Coronary artery (tissue), 2 donors: ENCODE measurements at regions not wholly inside any gene's neighbourhood (a gene's known extent, or its start where the extent isn't known, plus 50 kb on each side); places are given as distances from the start of the nearest gene placed in this dataset.

Experiments used
- DNase-seq: peaks from one replicate; pipeline ENCODE4 v3.0.0-alpha.2; 2017; ENCODE audit warnings: low spot score
- H3K27ac ChIP-seq, 2 donors: fragments of 200-600 bp; sonication (generic); one replicate each; pipeline ENCODE4 v1.5.1; 2016 to 2019
- H3K4me3 ChIP-seq: fragments of 200-600 bp; sonication (generic); 2 replicates; pipeline ENCODE4 v1.5.1; 2016; ENCODE audit warnings: mild to moderate bottlenecking, moderate library complexity
- CTCF ChIP-seq: fragments of 200-600 bp; sonication (generic); IDR thresholded peaks from one replicate; pipeline ENCODE4 v1.5.1; 2019; ENCODE audit warnings: antibody characterized with exemption

GRCh38 chr1:60575326-60575977, 501.9 kb upstream of the C1orf87 start:
- no peak for TF ChIP-seq CTCF
- Histone ChIP-seq H3K4me3 (no peak overlapping the region), H3K27ac (no peak overlapping the region)
- DNase-seq: no peak

GRCh38 chr1:60573726-60574409, 500.3 kb upstream of the C1orf87 start:
- no peak for DNase-seq
- peak overlapping the region; percentile 33 to 35 for H3K27ac ChIP-seq
- no peak for TF ChIP-seq CTCF

GRCh38 chr1:60573121-60573520, 499.6 kb upstream of the C1orf87 start:
- H3K4me3 ChIP-seq: peak overlapping the region; percentile 17
- no peak for TF ChIP-seq CTCF
- H3K27ac ChIP-seq: peak overlapping the region; percentile 33 to 35
- no peak for DNase-seq

More at GRCh38 chr1:60573726-60574409, 500.3 kb upstream of the C1orf87 start:
- H3K4me3 ChIP-seq: peak overlapping the region; percentile 17

GRCh38 chr1:60572378-60572777, 498.8 kb upstream of the C1orf87 start:
- TF ChIP-seq CTCF: no peak
- DNase-seq: no peak
- Histone ChIP-seq H3K27ac (peak overlapping the region; percentile 29 to 35), H3K4me3 (no peak overlapping the region)

GRCh38 chr1:60571811-60572210, 498.2 kb upstream of the C1orf87 start:
- no peak overlapping the region for H3K4me3 ChIP-seq
- DNase-seq: no peak
- TF ChIP-seq CTCF: no peak
- H3K27ac ChIP-seq: no peak overlapping the region

- no peak overlapping the region for H3K4me3 ChIP-seq
- H3K27ac ChIP-seq: no peak overlapping the region
- DNase-seq: no peak
- no peak for TF ChIP-seq CTCF
These were observed 495.6 kb upstream of the C1orf87 start for GRCh38 chr1:60569189-60569588.

GRCh38 chr1:60567256-60567655, 493.7 kb upstream of the C1orf87 start:
- Histone ChIP-seq H3K4me3 (no peak overlapping the region), H3K27ac (no peak overlapping the region)
- no peak for DNase-seq
- no peak for TF ChIP-seq CTCF
